Hepatocyte (in vitro differentiated cells): ENCODE measurements at regions not wholly inside any gene's neighbourhood (a gene's known extent, or its start where the extent isn't known, plus 50 kb on each side); places are given as distances from the start of the nearest gene placed in this dataset.

Experiments used
- CTCF ChIP-seq: fragments of 200-600 bp; sonication (generic); IDR thresholded peaks from 2 replicates; pipeline ENCODE4 v1.5.1; 2016; ENCODE audit warnings: antibody characterized with exemption, mild to moderate bottlenecking; ENCODE audit not compliant: poor library complexity
- EZH2 ChIP-seq: fragments of 200-600 bp; sonication (generic); IDR thresholded peaks from 2 replicates; pipeline ENCODE4 v1.6.1; 2016; ENCODE audit warnings: antibody characterized with exemption, mild to moderate bottlenecking, borderline replicate concordance
- EZH2phosphoT487 ChIP-seq: fragments of 200-600 bp; sonication (generic); IDR thresholded peaks from one replicate; pipeline ENCODE4 v1.6.1; 2018; ENCODE audit warnings: antibody characterized with exemption, mild to moderate bottlenecking, low read depth, moderate library complexity; ENCODE audit not compliant: unreplicated experiment, severe bottlenecking

GRCh38 chr1:87705233-87705632 is 376.6 kb downstream of the LMO4 start:
- no peak for TF ChIP-seq EZH2
- no peak for TF ChIP-seq CTCF
- TF ChIP-seq EZH2phosphoT487 = no peak
